ENCODE measurements at regions not wholly inside any gene's neighbourhood (a gene's known extent, or its start where the extent isn't known, plus 50 kb on each side); places are given as distances from the start of the nearest gene placed in this dataset.
"Not testable (repeated sequence)": the region's sequence is repeated elsewhere in the genome, so short reads cannot be mapped to it uniquely, and the experiment has no call there.

GRCh38 chr6:15096894-15097837 is 148.7 kb upstream of the JARID2 start:
- peak; percentile 32 for DNase-seq

- DNase-seq = no peak
These were observed 144.7 kb upstream of the JARID2 start for GRCh38 chr6:15101130-15101529.

GRCh38 chr6:15102241-15102640 is 143.6 kb upstream of the JARID2 start:
- DNase-seq = no peak

GRCh38 chr6:15106958-15107643 is 138.8 kb upstream of the JARID2 start:
- no peak for DNase-seq

- no peak for DNase-seq
These were observed 138.1 kb upstream of the JARID2 start for GRCh38 chr6:15107644-15108382.

- no peak for DNase-seq
These were observed 137.5 kb upstream of the JARID2 start for GRCh38 chr6:15108383-15108715.

GRCh38 chr6:15109338-15110090 is 136.4 kb upstream of the JARID2 start:
- DNase-seq = no peak

- DNase-seq = no peak
These were observed 135.0 kb upstream of the JARID2 start for GRCh38 chr6:15110726-15111354.

GRCh38 chr6:15111576-15111975 is 134.3 kb upstream of the JARID2 start:
- DNase-seq = not testable (repeated sequence)

- DNase-seq = no peak
These were observed 132.3 kb upstream of the JARID2 start for GRCh38 chr6:15113587-15113986.

GRCh38 chr6:15114061-15114460 is 131.8 kb upstream of the JARID2 start:
- DNase-seq = no peak

GRCh38 chr6:15116889-15117288 is 129.0 kb upstream of the JARID2 start:
- no peak for DNase-seq

GRCh38 chr6:15121443-15121842 is 124.4 kb upstream of the JARID2 start:
- no peak for DNase-seq

- DNase-seq = no peak
These were observed 123.8 kb upstream of the JARID2 start for GRCh38 chr6:15121977-15122550.

GRCh38 chr6:15129887-15130286 is 116.0 kb upstream of the JARID2 start:
- DNase-seq = peak; percentile 33

GRCh38 chr6:15131234-15131633 is 114.6 kb upstream of the JARID2 start:
- no peak for DNase-seq

GRCh38 chr6:15131651-15132061 is 114.2 kb upstream of the JARID2 start:
- no peak for DNase-seq

- no peak for DNase-seq
These were observed 113.7 kb upstream of the JARID2 start for GRCh38 chr6:15132167-15132566.

- DNase-seq = no peak
These were observed 112.8 kb upstream of the JARID2 start for GRCh38 chr6:15132854-15133670.

- DNase-seq = no peak
These were observed 108.8 kb upstream of the JARID2 start for GRCh38 chr6:15137086-15137485.

- no peak for DNase-seq
These were observed 102.8 kb upstream of the JARID2 start for GRCh38 chr6:15143086-15143485.
